HEK293 (cell line): ENCODE measurements at regions not wholly inside any gene's neighbourhood (a gene's known extent, or its start where the extent isn't known, plus 50 kb on each side); places are given as distances from the start of the nearest gene placed in this dataset.

Source experiments
- HIC1 ChIP-seq: fragments of 450-650 bp; formaldehyde crosslinking; IDR thresholded peaks from 2 replicates; pipeline ENCODE4 v1.5.1; 2016; ENCODE audit warnings: missing biosample characterization, missing genetic modification characterization
- INSM2 ChIP-seq: fragments of 450-650 bp; formaldehyde crosslinking; IDR thresholded peaks from 2 replicates; pipeline ENCODE4 v1.5.1; 2016; ENCODE audit warnings: missing biosample characterization, missing genetic modification characterization
- MZF1 ChIP-seq: fragments of 450-650 bp; formaldehyde crosslinking; IDR thresholded peaks from 2 replicates; pipeline ENCODE4 v1.5.1; 2017; ENCODE audit warnings: missing biosample characterization, missing genetic modification characterization, borderline replicate concordance
- SCRT2 ChIP-seq: fragments of 450-650 bp; formaldehyde crosslinking; IDR thresholded peaks from 2 replicates; pipeline ENCODE4 v1.5.1; 2016; ENCODE audit warnings: missing biosample characterization, missing genetic modification characterization
- SP2 ChIP-seq: fragments of 450-650 bp; formaldehyde crosslinking; IDR thresholded peaks from 2 replicates; pipeline ENCODE4 v1.5.1; 2016; ENCODE audit warnings: missing biosample characterization, missing genetic modification characterization
- SP3 ChIP-seq: fragments of 450-650 bp; formaldehyde crosslinking; IDR thresholded peaks from 2 replicates; pipeline ENCODE4 v1.5.1; 2016; ENCODE audit warnings: missing biosample characterization, missing genetic modification characterization
- SP7 ChIP-seq: fragments of 450-650 bp; formaldehyde crosslinking; IDR thresholded peaks from 2 replicates; pipeline ENCODE4 v1.5.1; 2016; ENCODE audit warnings: missing biosample characterization, missing genetic modification characterization
- ZBTB44 ChIP-seq: fragments of 450-650 bp; IDR thresholded peaks from 2 replicates; pipeline ENCODE4 v1.5.1; 2018; ENCODE audit warnings: missing biosample characterization, mild to moderate bottlenecking, missing genetic modification characterization
- ZBTB8A ChIP-seq: fragments of 450-650 bp; formaldehyde crosslinking; IDR thresholded peaks from 2 replicates; pipeline ENCODE4 v1.5.1; 2016; ENCODE audit warnings: missing biosample characterization, missing genetic modification characterization
- ZNF114 ChIP-seq: fragments of 450-650 bp; formaldehyde crosslinking; IDR thresholded peaks from 2 replicates; pipeline ENCODE4 v1.5.0; 2017; ENCODE audit warnings: missing biosample characterization, missing genetic modification characterization
- ZNF157 ChIP-seq: fragments of 450-650 bp; formaldehyde crosslinking; IDR thresholded peaks from 2 replicates; pipeline ENCODE4 v1.5.1; 2016; ENCODE audit warnings: missing biosample characterization, missing genetic modification characterization
- ZNF175 ChIP-seq: fragments of 450-650 bp; formaldehyde crosslinking; IDR thresholded peaks from 2 replicates; pipeline ENCODE4 v1.5.1; 2016; ENCODE audit warnings: missing biosample characterization, missing genetic modification characterization
- ZNF184 ChIP-seq: fragments of 450-650 bp; IDR thresholded peaks from 2 replicates; pipeline ENCODE4 v1.5.1; 2018; ENCODE audit warnings: missing biosample characterization, mild to moderate bottlenecking, missing genetic modification characterization
- ZNF2 ChIP-seq: fragments of 450-650 bp; formaldehyde crosslinking; IDR thresholded peaks from 2 replicates; pipeline ENCODE4 v1.5.1; 2016; ENCODE audit warnings: missing biosample characterization, missing genetic modification characterization
- ZNF266 ChIP-seq: fragments of 450-650 bp; formaldehyde crosslinking; IDR thresholded peaks from 2 replicates; pipeline ENCODE4 v1.5.1; 2016; ENCODE audit warnings: missing biosample characterization, missing genetic modification characterization, low read depth
- ZNF341 ChIP-seq: fragments of 450-650 bp; formaldehyde crosslinking; IDR thresholded peaks from 2 replicates; pipeline ENCODE4; 2016; ENCODE audit warnings: low read depth, missing biosample characterization, missing genetic modification characterization
- ZNF350 ChIP-seq: fragments of 450-650 bp; formaldehyde crosslinking; IDR thresholded peaks from 2 replicates; pipeline ENCODE4 v1.5.0; 2017; ENCODE audit warnings: missing biosample characterization, mild to moderate bottlenecking, missing genetic modification characterization
- ZNF354C ChIP-seq: fragments of 450-650 bp; formaldehyde crosslinking; IDR thresholded peaks from 2 replicates; pipeline ENCODE4 v1.5.1; 2016; ENCODE audit warnings: missing biosample characterization, missing genetic modification characterization, low read depth, borderline replicate concordance
- ZNF394 ChIP-seq: fragments of 450-650 bp; formaldehyde crosslinking; IDR thresholded peaks from 2 replicates; pipeline ENCODE4 v1.5.1; 2016; ENCODE audit warnings: missing biosample characterization, missing genetic modification characterization, mild to moderate bottlenecking, moderate library complexity, borderline replicate concordance
- ZNF398 ChIP-seq: fragments of 450-650 bp; formaldehyde crosslinking; IDR thresholded peaks from 2 replicates; pipeline ENCODE4 v1.5.1; 2017; ENCODE audit warnings: missing biosample characterization, missing genetic modification characterization
- ZNF426 ChIP-seq: fragments of 450-650 bp; formaldehyde crosslinking; IDR thresholded peaks from 2 replicates; pipeline ENCODE4 v1.5.1; 2017; ENCODE audit warnings: missing biosample characterization, missing genetic modification characterization, mild to moderate bottlenecking, inconsistent platforms, moderate library complexity
- ZNF473 ChIP-seq: fragments of 450-650 bp; formaldehyde crosslinking; IDR thresholded peaks from 2 replicates; pipeline ENCODE4 v1.5.1; 2017; ENCODE audit warnings: missing biosample characterization, missing genetic modification characterization
- ZNF501 ChIP-seq: fragments of 450-650 bp; formaldehyde crosslinking; IDR thresholded peaks from 2 replicates; pipeline ENCODE4 v1.5.1; 2016; ENCODE audit warnings: missing biosample characterization, missing genetic modification characterization
- ZNF585B ChIP-seq: fragments of 450-650 bp; formaldehyde crosslinking; IDR thresholded peaks from 2 replicates; pipeline ENCODE4 v1.5.1; 2016; ENCODE audit warnings: missing biosample characterization, missing genetic modification characterization
- ZNF621 ChIP-seq: fragments of 450-650 bp; formaldehyde crosslinking; IDR thresholded peaks from 2 replicates; pipeline ENCODE4 v1.5.1; 2017; ENCODE audit warnings: missing biosample characterization, missing genetic modification characterization
- ZNF624 ChIP-seq: fragments of 450-650 bp; formaldehyde crosslinking; IDR thresholded peaks from 2 replicates; pipeline ENCODE4 v1.5.1; 2017; ENCODE audit warnings: missing biosample characterization, missing genetic modification characterization
- ZNF629 ChIP-seq: fragments of 450-650 bp; formaldehyde crosslinking; IDR thresholded peaks from 2 replicates; pipeline ENCODE4 v1.5.1; 2017; ENCODE audit warnings: missing biosample characterization, missing genetic modification characterization
- ZNF645 ChIP-seq: fragments of 450-650 bp; formaldehyde crosslinking; IDR thresholded peaks from 2 replicates; pipeline ENCODE4; 2016; ENCODE audit warnings: missing biosample characterization, missing genetic modification characterization
- ZNF658 ChIP-seq: fragments of 450-650 bp; formaldehyde crosslinking; IDR thresholded peaks from 2 replicates; pipeline ENCODE4; 2016; ENCODE audit warnings: missing biosample characterization, missing genetic modification characterization
- ZNF660 ChIP-seq: fragments of 450-650 bp; IDR thresholded peaks from 2 replicates; pipeline ENCODE4 v1.5.1; 2018; ENCODE audit warnings: missing biosample characterization, mild to moderate bottlenecking, missing genetic modification characterization
- ZNF664 ChIP-seq: fragments of 450-650 bp; formaldehyde crosslinking; IDR thresholded peaks from 2 replicates; pipeline ENCODE4 v1.5.1; 2016; ENCODE audit warnings: missing biosample characterization, missing genetic modification characterization
- ZNF701 ChIP-seq: fragments of 450-650 bp; formaldehyde crosslinking; IDR thresholded peaks from 2 replicates; pipeline ENCODE4 v1.5.1; 2016; ENCODE audit warnings: missing biosample characterization, missing genetic modification characterization
- ZNF843 ChIP-seq: fragments of 450-650 bp; formaldehyde crosslinking; IDR thresholded peaks from 2 replicates; pipeline ENCODE4 v1.5.1; 2016; ENCODE audit warnings: missing biosample characterization, missing genetic modification characterization
- ZSCAN16 ChIP-seq: fragments of 450-650 bp; formaldehyde crosslinking; IDR thresholded peaks from 2 replicates; pipeline ENCODE4 v1.5.1; 2016; ENCODE audit warnings: missing biosample characterization, missing genetic modification characterization

- no peak for TF ChIP-seq ZNF354C (tag by site-specific recombination)
- peak; percentile 95 for TF ChIP-seq SCRT2 (tag by site-specific recombination)
- no peak for TF ChIP-seq MZF1 (tag by site-specific recombination)
- TF ChIP-seq ZNF426 = no peak
- TF ChIP-seq ZNF350 (tag by site-specific recombination) = no peak
- TF ChIP-seq ZNF621 (tag by site-specific recombination) = no peak
- TF ChIP-seq ZNF184 (tag by site-specific recombination) = peak; percentile 64; the same call in 1 of the 2 replicates
- no peak for TF ChIP-seq ZNF645 (tag by site-specific recombination)
- no peak for TF ChIP-seq ZNF157 (tag by site-specific recombination)
- TF ChIP-seq ZNF341 (tag by site-specific recombination) = no peak
- TF ChIP-seq ZNF266 (tag by site-specific recombination) = no peak
- no peak for TF ChIP-seq SP2
- TF ChIP-seq INSM2 (tag by site-specific recombination) = peak; percentile 59; the same call in 1 of the 2 replicates
- TF ChIP-seq ZNF624 (tag by site-specific recombination) = no peak
- no peak for TF ChIP-seq ZNF501 (tag by site-specific recombination)
- no peak for TF ChIP-seq ZNF175 (tag by site-specific recombination)
- TF ChIP-seq ZNF2 (tag by site-specific recombination) = no peak
- TF ChIP-seq ZNF398 (tag by site-specific recombination) = peak; percentile 33; the same call in 1 of the 2 replicates
- TF ChIP-seq ZNF660 (tag by site-specific recombination) = peak; percentile 44; the same call in 1 of the 2 replicates
- TF ChIP-seq ZNF658 (tag by site-specific recombination) = no peak
- TF ChIP-seq SP7 (tag by site-specific recombination) = peak; percentile 58
- no peak for TF ChIP-seq ZNF585B (tag by site-specific recombination)
- TF ChIP-seq ZNF473 (tag by site-specific recombination) = no peak
- TF ChIP-seq ZNF114 (tag by site-specific recombination) = no peak
- no peak for TF ChIP-seq ZBTB8A
- TF ChIP-seq ZNF629 = peak; percentile 79
- no peak for TF ChIP-seq ZBTB44 (tag by site-specific recombination)
- TF ChIP-seq ZNF701 (tag by site-specific recombination) = no peak
- no peak for TF ChIP-seq ZNF664 (tag by site-specific recombination)
- peak; percentile 31; the same call in 1 of the 2 replicates for TF ChIP-seq SP3 (tag by site-specific recombination)
- peak; percentile 50; the same call in 1 of the 2 replicates for TF ChIP-seq HIC1 (tag by site-specific recombination)
- no peak for TF ChIP-seq ZNF843 (tag by site-specific recombination)
- TF ChIP-seq ZNF394 (tag by site-specific recombination) = no peak
- TF ChIP-seq ZSCAN16 = no peak
Observed at GRCh38 chr1:29974316-29974724, 738.0 kb downstream of the PTPRU start (continued).
